ENCODE measurements at regions not wholly inside any gene's neighbourhood (a gene's known extent, or its start where the extent isn't known, plus 50 kb on each side); places are given as distances from the start of the nearest gene placed in this dataset.

- peaks cover 10 to 23% of the 10 kb centered on the region in 2 donors for H3K4me1 ChIP-seq (ENCODE audit: control insufficient read depth in 2 of 2, insufficient read depth in 1 of 2, low read depth in 1 of 2, low read length in 2 of 2)
- no peaks in the 10 kb centered on the region for H3K79me1 ChIP-seq (ENCODE audit: low read depth, low read length)
- no peak overlapping the region for H3K27ac ChIP-seq (replicated peaks; ENCODE audit: low read length)
- H3K4me3 ChIP-seq (ENCODE audit: low read length in 2 of 2): no peak overlapping the region
- no peaks in the 10 kb centered on the region for H3K27me3 ChIP-seq (ENCODE audit: control insufficient read depth in 3 of 3, insufficient read depth in 3 of 3, low read depth in 1 of 3, low read length in 3 of 3)
- peaks cover 0 to 2% of the 10 kb centered on the region in 2 donors for H3K36me3 ChIP-seq (replicated peaks in 1 of 2; ENCODE audit: control insufficient read depth in 2 of 2, insufficient read depth in 2 of 2, low read length in 2 of 2)
- H3K4me2 ChIP-seq (ENCODE audit: insufficient read depth, low read length, poor library complexity, severe bottlenecking): no peak overlapping the region
- H4K91ac ChIP-seq (ENCODE audit: low read depth, low read length, poor library complexity): no peak overlapping the region
- H2BK12ac ChIP-seq (ENCODE audit: low read length): no peak overlapping the region
- no peak overlapping the region for H3K23ac ChIP-seq (ENCODE audit: low read depth, low read length, poor library complexity)
- peak overlapping the region; percentile 36 for H2AFZ ChIP-seq (ENCODE audit: low read length)
- no peak overlapping the region for H2AK5ac ChIP-seq (ENCODE audit: low read depth, low read length)
- no peak for DNase-seq (ENCODE audit: low spot score)
- H3K4ac ChIP-seq (ENCODE audit: low read length): no peak overlapping the region
- no peak overlapping the region for H2BK5ac ChIP-seq (ENCODE audit: low read length)
- no peak overlapping the region for H4K8ac ChIP-seq (ENCODE audit: low read depth, low read length)
- no peak overlapping the region for H3K14ac ChIP-seq (ENCODE audit: low read length)
- no peak overlapping the region for H3K18ac ChIP-seq (ENCODE audit: low read length)
- no peak overlapping the region for H3K9ac ChIP-seq (ENCODE audit: low read depth, low read length, poor library complexity)
- no peak overlapping the region for H2BK120ac ChIP-seq (ENCODE audit: low read depth, low read length)
- H2BK15ac ChIP-seq (ENCODE audit: low read length): no peak overlapping the region
- H3K9me3 ChIP-seq (replicated peaks in 1 of 2; ENCODE audit: control insufficient read depth in 2 of 2, insufficient read depth in 1 of 2, low read depth in 1 of 2, low read length in 2 of 2): peaks cover 6 to 7% of the 10 kb centered on the region in 2 donors
Measured at GRCh38 chr4:181822005-181822375, 421.2 kb upstream of the TENM3 start.

GRCh38 chr4:181823183-181823582, 420.0 kb upstream of the TENM3 start:
- Histone ChIP-seq H2BK5ac (ENCODE audit: low read length) (no peak overlapping the region), H2BK12ac (ENCODE audit: low read length) (no peak overlapping the region), H2BK120ac (ENCODE audit: low read depth, low read length) (no peak overlapping the region), H2AFZ (ENCODE audit: low read length) (no peak overlapping the region), H3K9ac (ENCODE audit: low read depth, low read length, poor library complexity) (no peak overlapping the region), H2BK15ac (ENCODE audit: low read length) (no peak overlapping the region), H3K27ac (replicated peaks; ENCODE audit: low read length) (no peak overlapping the region), H4K91ac (ENCODE audit: low read depth, low read length, poor library complexity) (no peak overlapping the region), H3K4ac (ENCODE audit: low read length) (no peak overlapping the region), H3K4me2 (ENCODE audit: insufficient read depth, low read length, poor library complexity, severe bottlenecking) (no peak overlapping the region), H4K8ac (ENCODE audit: low read depth, low read length) (no peak overlapping the region), H3K18ac (ENCODE audit: low read length) (no peak overlapping the region), H3K9me3 (replicated peaks in 1 of 2; ENCODE audit: control insufficient read depth in 2 of 2, insufficient read depth in 1 of 2, low read depth in 1 of 2, low read length in 2 of 2) (peaks cover 6 to 7% of the 10 kb centered on the region in 2 donors), H3K27me3 (ENCODE audit: control insufficient read depth in 3 of 3, insufficient read depth in 3 of 3, low read depth in 1 of 3, low read length in 3 of 3) (no peaks in the 10 kb centered on the region), H3K14ac (ENCODE audit: low read length) (no peak overlapping the region), H2AK5ac (ENCODE audit: low read depth, low read length) (no peak overlapping the region), H3K79me1 (ENCODE audit: low read depth, low read length) (no peaks in the 10 kb centered on the region), H3K23ac (ENCODE audit: low read depth, low read length, poor library complexity) (no peak overlapping the region), H3K4me1 (ENCODE audit: control insufficient read depth in 2 of 2, insufficient read depth in 1 of 2, low read depth in 1 of 2, low read length in 2 of 2) (peaks cover 10 to 23% of the 10 kb centered on the region in 2 donors), H3K4me3 (ENCODE audit: low read length in 2 of 2) (no peak overlapping the region), H3K36me3 (replicated peaks in 1 of 2; ENCODE audit: control insufficient read depth in 2 of 2, insufficient read depth in 2 of 2, low read length in 2 of 2) (peaks cover 0 to 2% of the 10 kb centered on the region in 2 donors)
- DNase-seq (ENCODE audit: low spot score): no peak
- no CpG with 5 or more reads among the region's 1 CpG for WGBS, 2 donors (ENCODE audit: extremely low coverage in 2 of 2, insufficient read length in 2 of 2, insufficient replicate concordance in 1 of 2)

GRCh38 chr4:181823645-181824044, 419.6 kb upstream of the TENM3 start:
- no peak overlapping the region for H2BK120ac ChIP-seq (ENCODE audit: low read depth, low read length)
- no peak for DNase-seq (ENCODE audit: low spot score)
- H3K9ac ChIP-seq (ENCODE audit: low read depth, low read length, poor library complexity): no peak overlapping the region
- no peaks in the 10 kb centered on the region for H3K27me3 ChIP-seq (ENCODE audit: control insufficient read depth in 3 of 3, insufficient read depth in 3 of 3, low read depth in 1 of 3, low read length in 3 of 3)
- H3K4me1 ChIP-seq (ENCODE audit: control insufficient read depth in 2 of 2, insufficient read depth in 1 of 2, low read depth in 1 of 2, low read length in 2 of 2): peaks cover 10 to 23% of the 10 kb centered on the region in 2 donors
- no CpG with 5 or more reads among the region's 3 CpGs for WGBS, 2 donors (ENCODE audit: extremely low coverage in 2 of 2, insufficient read length in 2 of 2, insufficient replicate concordance in 1 of 2)
- no peak overlapping the region for H3K27ac ChIP-seq (replicated peaks; ENCODE audit: low read length)
- no peak overlapping the region for H3K4me2 ChIP-seq (ENCODE audit: insufficient read depth, low read length, poor library complexity, severe bottlenecking)
- no peak overlapping the region for H2BK15ac ChIP-seq (ENCODE audit: low read length)
- H4K8ac ChIP-seq (ENCODE audit: low read depth, low read length): no peak overlapping the region
- H3K14ac ChIP-seq (ENCODE audit: low read length): no peak overlapping the region
- no peaks in the 10 kb centered on the region for H3K79me1 ChIP-seq (ENCODE audit: low read depth, low read length)
- no peak overlapping the region for H3K23ac ChIP-seq (ENCODE audit: low read depth, low read length, poor library complexity)
- H3K9me3 ChIP-seq (replicated peaks in 1 of 2; ENCODE audit: control insufficient read depth in 2 of 2, insufficient read depth in 1 of 2, low read depth in 1 of 2, low read length in 2 of 2): peaks cover 6 to 7% of the 10 kb centered on the region in 2 donors
- H2BK5ac ChIP-seq (ENCODE audit: low read length): no peak overlapping the region
- no peak overlapping the region for H2AFZ ChIP-seq (ENCODE audit: low read length)
- no peak overlapping the region for H4K91ac ChIP-seq (ENCODE audit: low read depth, low read length, poor library complexity)
- peaks cover 0 to 2% of the 10 kb centered on the region in 2 donors for H3K36me3 ChIP-seq (replicated peaks in 1 of 2; ENCODE audit: control insufficient read depth in 2 of 2, insufficient read depth in 2 of 2, low read length in 2 of 2)
- H2AK5ac ChIP-seq (ENCODE audit: low read depth, low read length): no peak overlapping the region
- no peak overlapping the region for H3K4me3 ChIP-seq (ENCODE audit: low read length in 2 of 2)
- H3K4ac ChIP-seq (ENCODE audit: low read length): no peak overlapping the region
- no peak overlapping the region for H2BK12ac ChIP-seq (ENCODE audit: low read length)
- H3K18ac ChIP-seq (ENCODE audit: low read length): no peak overlapping the region

GRCh38 chr4:181825564-181825963, 417.6 kb upstream of the TENM3 start:
- no peak overlapping the region for H3K4me3 ChIP-seq (ENCODE audit: low read length in 2 of 2)
- no peaks in the 10 kb centered on the region for H3K9me3 ChIP-seq (replicated peaks in 1 of 2; ENCODE audit: control insufficient read depth in 2 of 2, insufficient read depth in 1 of 2, low read depth in 1 of 2, low read length in 2 of 2)
- H3K4me1 ChIP-seq (ENCODE audit: control insufficient read depth in 2 of 2, insufficient read depth in 1 of 2, low read depth in 1 of 2, low read length in 2 of 2): peaks cover 7 to 20% of the 10 kb centered on the region in 2 donors
- no peak overlapping the region for H2BK15ac ChIP-seq (ENCODE audit: low read length)
- no peak overlapping the region for H3K9ac ChIP-seq (ENCODE audit: low read depth, low read length, poor library complexity)
- DNase-seq (ENCODE audit: low spot score): no peak
- H3K4me2 ChIP-seq (ENCODE audit: insufficient read depth, low read length, poor library complexity, severe bottlenecking): no peak overlapping the region
- H2BK5ac ChIP-seq (ENCODE audit: low read length): no peak overlapping the region
- no peaks in the 10 kb centered on the region for H3K36me3 ChIP-seq (replicated peaks in 1 of 2; ENCODE audit: control insufficient read depth in 2 of 2, insufficient read depth in 2 of 2, low read length in 2 of 2)
- no peak overlapping the region for H3K18ac ChIP-seq (ENCODE audit: low read length)
- H3K4ac ChIP-seq (ENCODE audit: low read length): no peak overlapping the region
- no peak overlapping the region for H2AK5ac ChIP-seq (ENCODE audit: low read depth, low read length)
- H2BK120ac ChIP-seq (ENCODE audit: low read depth, low read length): no peak overlapping the region
- H2BK12ac ChIP-seq (ENCODE audit: low read length): no peak overlapping the region
- no peak overlapping the region for H3K23ac ChIP-seq (ENCODE audit: low read depth, low read length, poor library complexity)
- no peak overlapping the region for H3K14ac ChIP-seq (ENCODE audit: low read length)
- no peaks in the 10 kb centered on the region for H3K27me3 ChIP-seq (ENCODE audit: control insufficient read depth in 3 of 3, insufficient read depth in 3 of 3, low read depth in 1 of 3, low read length in 3 of 3)
- no peak overlapping the region for H4K91ac ChIP-seq (ENCODE audit: low read depth, low read length, poor library complexity)
- H4K8ac ChIP-seq (ENCODE audit: low read depth, low read length): no peak overlapping the region
- H3K27ac ChIP-seq (replicated peaks; ENCODE audit: low read length): no peak overlapping the region
- H3K79me1 ChIP-seq (ENCODE audit: low read depth, low read length): no peaks in the 10 kb centered on the region
- WGBS, 2 donors (ENCODE audit: extremely low coverage in 2 of 2, insufficient read length in 2 of 2, insufficient replicate concordance in 1 of 2): no CpG with 5 or more reads among the region's 2 CpGs
- H2AFZ ChIP-seq (ENCODE audit: low read length): no peak overlapping the region

Data from neuronal stem cell (in vitro differentiated cells).